Heart left ventricle (tissue), 16 donors: ENCODE measurements at regions not wholly inside any gene's neighbourhood (a gene's known extent, or its start where the extent isn't known, plus 50 kb on each side); places are given as distances from the start of the nearest gene placed in this dataset.

Source experiments
- ATAC-seq, 4 donors: fragments of 200-7000 bp; cut with Tn5 transposase; one replicate each; pipeline ENCODE4 v1.9.1; 2020 to 2022; ENCODE audit warnings: moderate library complexity in 4 of 4, mild to moderate bottlenecking in 3 of 4, moderate number of reproducible peaks in 1 of 4
- DNase-seq, 5 donors: peaks; one replicate each; pipeline ENCODE4 v3.0.0-alpha.2; 2020
- H3K27ac ChIP-seq, 12 donors: fragments of 200-600 bp; sonication (generic) in 4 of 12; one replicate each; pipeline versions ENCODE4 v1.5.0 to v1.8.0; 2016 to 2022; ENCODE audit warnings: mild to moderate bottlenecking in 2 of 12
- H3K27me3 ChIP-seq, 9 donors: fragments of 200-600 bp; sonication (generic) in 2 of 9; one replicate each; pipeline versions ENCODE4 v1.5.1 to v1.8.0; 2016 to 2022; ENCODE audit warnings: mild to moderate bottlenecking in 3 of 9
- H3K36me3 ChIP-seq, 9 donors: fragments of 200-600 bp; sonication (generic) in 2 of 9; one replicate each; pipeline versions ENCODE4 v1.5.0 to v1.8.0; 2018 to 2022; ENCODE audit warnings: mild to moderate bottlenecking in 2 of 9
- H3K4me1 ChIP-seq, 12 donors: fragments of 200-600 bp; sonication (generic) in 4 of 12; one replicate each; pipeline versions ENCODE4 v1.5.0 to v1.8.0; 2016 to 2022; ENCODE audit warnings: mild to moderate bottlenecking in 3 of 12
- H3K4me3 ChIP-seq, 12 donors: fragments of 200-600 bp; sonication (generic) in 4 of 12; one replicate each; pipeline versions ENCODE4 v1.5.0 to v1.8.0; 2017 to 2022; ENCODE audit warnings: mild to moderate bottlenecking in 9 of 12, moderate library complexity in 4 of 12
- H3K9me3 ChIP-seq, 12 donors: fragments of 200-600 bp; sonication (generic) in 4 of 12; one replicate each; pipeline versions ENCODE4 v1.5.0 to v1.8.0; 2016 to 2022; ENCODE audit warnings: mild to moderate bottlenecking in 1 of 12
- CTCF ChIP-seq, 12 donors: fragments of 200-600 bp; sonication (generic) in 4 of 12; IDR thresholded peaks; one replicate each; pipeline versions ENCODE4 v1.5.0 to v1.8.0; 2018 to 2022; ENCODE audit warnings: antibody characterized with exemption in 12 of 12, mild to moderate bottlenecking in 5 of 12
- POLR2A ChIP-seq, 2 donors: fragments of 450-650 bp; IDR thresholded peaks; one replicate each; pipeline ENCODE4 v1.6.1; 2017; ENCODE audit warnings: antibody characterized with exemption in 2 of 2, mild to moderate bottlenecking in 2 of 2, moderate library complexity in 2 of 2
- WGBS, 4 donors: extraction: QIAGEN DNeasy Blood & Tissue Kit in 2 of 4; methylation state at CpG; one replicate each; pipeline versions ENCODE4 v1.1.5 to v1.1.7; 2013 to 2018; 5-methylcytosine and 5-hydroxymethylcytosine counted together
- intact Hi-C, 10 donors: fragments of 100-400 bp; cut with DNase I; formaldehyde crosslinking; loops; one replicate each; pipeline versions ENCODE4 v1.11.1 to v1.14.2; 2022
- donor health status: ischemic (EF 13 %, LVEDD 7.1; RV severe dilation, severe dysfunction).
- donor health status: healthy with polysubstance abuse.
- donor health status: DM: no; HTN: yes; CAD: no.
- donor health status: DM: no; HTN: no; CAD: no.
- donor health status: ischemic (EF 25% LVEDD 6.9; RV normal size, moderate dysfunction).
- donor health status: ischemic (EF 25% LVEDD 5.7; RV mildly dilated, moderate dysfunction).
- donor health status: healthy.
- donor health status: DM: yes; HTN: yes; CAD: no.
- donor health status: ischemic (EF 35%, LVEDD 5.7; RV mildly dilated, moderate dysfunction).
- donor health status: nonischemic (EF 11% LVEDD 7.7; RV severe dilation, severe dysfunction).
- donor health status: DM: yes; HTN: yes; CAD: no.
- donor health status: PGD.
- donor health status: ischemic (EF 29% LVEDD 5.4; RV normal size, mild dysfunction).
- donor health status: nonischemic (EF 23%, LVEDD 6.1; RV moderate dilation, normal function).

GRCh38 chr2:76170856-76171255 is 460.1 kb upstream of the GCFC2 start:
- Histone ChIP-seq H3K27ac (no peak overlapping the region), H3K4me1 (no peaks in the 10 kb centered on the region), H3K9me3 (peaks cover 0 to 24% (median 6%) of the 10 kb centered on the region in 12 donors), H3K4me3 (no peak overlapping the region), H3K36me3 (no peaks in the 10 kb centered on the region), H3K27me3 (no peaks in the 10 kb centered on the region)
- DNase-seq (no peak), ATAC-seq (no peak)
- 42 to 52% (median 47%) methylated on average over 2 of the region's 2 CpGs for WGBS, 4 donors
- no peak for TF ChIP-seq CTCF (IDR thresholded peaks at IDR 0.05)
- intact Hi-C loops, result no loop called here

DNA sequence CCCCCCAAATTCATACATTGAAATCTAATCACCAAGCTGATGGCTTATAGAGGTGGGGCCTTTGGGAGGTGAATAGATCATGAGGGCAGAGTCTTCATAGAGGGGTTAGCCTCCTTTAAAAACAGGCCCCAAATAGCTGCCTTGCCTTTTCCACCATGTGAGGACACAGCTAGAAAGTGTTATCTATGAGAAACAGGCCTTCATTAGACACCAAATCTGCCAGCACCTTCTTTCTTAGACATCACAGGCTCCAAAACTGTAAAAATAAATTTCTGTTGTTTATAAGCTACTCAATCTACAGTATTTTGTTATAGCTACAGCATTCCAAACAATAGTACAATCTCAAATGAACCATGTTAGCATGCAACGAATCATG is 459.3 kb upstream of the GCFC2 start:
- intact Hi-C loops, result no loop called here
- no peak for ATAC-seq

DNA sequence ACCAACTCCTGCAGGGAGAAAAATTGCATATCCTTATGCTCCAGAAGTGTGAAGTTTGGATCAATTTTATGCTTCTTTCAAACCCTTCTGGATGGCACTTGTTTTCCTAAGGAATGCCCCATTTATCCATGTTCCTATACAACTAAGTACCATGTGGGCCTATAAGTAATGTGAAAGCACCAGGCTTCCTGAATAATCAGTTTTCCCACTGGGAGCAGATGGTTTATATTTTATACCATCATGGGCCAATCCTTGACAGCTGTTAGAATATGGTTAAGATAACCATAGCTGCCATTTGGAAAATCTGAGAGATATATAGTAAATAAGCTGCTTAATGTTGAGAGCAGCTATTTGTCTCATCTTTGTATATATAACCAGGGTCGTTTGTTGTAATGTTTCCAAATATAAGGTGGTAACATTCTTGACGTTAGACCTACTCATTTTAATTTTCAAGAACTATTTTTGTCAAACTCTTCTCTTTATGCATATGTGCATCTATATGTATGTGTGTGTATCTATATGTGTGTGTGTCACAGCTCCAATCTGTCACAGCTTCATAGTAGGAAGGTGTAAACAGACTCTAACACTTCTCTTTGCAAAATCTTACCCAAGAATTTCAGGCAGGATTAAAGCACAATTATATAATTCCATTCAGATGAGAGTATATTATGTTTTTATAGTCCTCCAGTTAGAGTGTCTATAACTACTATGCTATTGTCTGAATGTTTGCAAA is 458.7 kb upstream of the GCFC2 start:
- DNase-seq (no peak), ATAC-seq (no peak)
- Histone ChIP-seq H3K9me3 (peaks cover 0 to 23% (median 1%) of the 10 kb centered on the region in 12 donors), H3K27me3 (no peaks in the 10 kb centered on the region), H3K27ac (no peak overlapping the region), H3K4me3 (no peak overlapping the region), H3K36me3 (no peaks in the 10 kb centered on the region), H3K4me1 (no peaks in the 10 kb centered on the region)
- no peak for TF ChIP-seq POLR2A (IDR thresholded peaks at IDR 0.05)
- TF ChIP-seq CTCF (IDR thresholded peaks at IDR 0.05), result no peak
- intact Hi-C loops, result no loop called here
- WGBS, 4 donors, result 44 to 58% (median 52%) methylated on average over 2 of the region's 2 CpGs

More for the DNA sequence above, 459.3 kb upstream of the GCFC2 start:
- Histone ChIP-seq H3K27me3 (no peaks in the 10 kb centered on the region), H3K4me3 (no peak overlapping the region), H3K4me1 (no peaks in the 10 kb centered on the region), H3K9me3 (peaks cover 0 to 23% (median 3%) of the 10 kb centered on the region in 12 donors), H3K36me3 (no peaks in the 10 kb centered on the region), H3K27ac (no peak overlapping the region)
- no peak for DNase-seq
- no peak for TF ChIP-seq POLR2A (IDR thresholded peaks at IDR 0.05)
- no peak for TF ChIP-seq CTCF (IDR thresholded peaks at IDR 0.05)
- 71 to 84% (median 81%) methylated on average over 1 of the region's 1 CpG for WGBS, 4 donors

GRCh38 chr2:76163860-76164259 is 453.1 kb upstream of the GCFC2 start:
- Histone ChIP-seq H3K36me3 (no peaks in the 10 kb centered on the region), H3K4me3 (no peak overlapping the region), H3K27me3 (no peaks in the 10 kb centered on the region), H3K27ac (no peak overlapping the region), H3K4me1 (no peaks in the 10 kb centered on the region), H3K9me3 (no peaks in the 10 kb centered on the region)
- intact Hi-C loops, result no loop called here
- ATAC-seq, result no peak
- WGBS, 4 donors, result 68 to 79% (median 76%) methylated on average over 4 of the region's 4 CpGs
- no peak for DNase-seq
- TF ChIP-seq CTCF (IDR thresholded peaks at IDR 0.05) (no peak), POLR2A (IDR thresholded peaks at IDR 0.05) (no peak)
